ENCODE measurements at regions not wholly inside any gene's neighbourhood (a gene's known extent, or its start where the extent isn't known, plus 50 kb on each side); places are given as distances from the start of the nearest gene placed in this dataset.
A peak's percentile ranks its signal among the peaks of the same experiment; 100 is the strongest.

- in situ Hi-C loops (cut with HindIII; ENCODE audit: low pct_ligation_motif_present, low sequenced_read_pairs) = no loop called here
- DNase-seq = no peak
- no peak overlapping the region for H3K4me3 ChIP-seq (ENCODE audit: low read depth, low read length)
- no peaks in the 10 kb centered on the region for H3K27me3 ChIP-seq (replicated peaks)
- no peak for TF ChIP-seq CTCF (IDR thresholded peaks at IDR 0.05; ENCODE audit: low read depth, low read length, missing control alignments)
- H3K27ac ChIP-seq = no peak overlapping the region
- no peaks in the 10 kb centered on the region for H3K36me3 ChIP-seq (replicated peaks)
These were observed 663.5 kb upstream of the GOT2 start for GRCh38 chr16:59397638-59398037.

GRCh38 chr16:59394526-59394925 lies 660.4 kb upstream of the GOT2 start:
- DNase-seq = no peak
- Histone ChIP-seq H3K27ac (no peak overlapping the region), H3K27me3 (replicated peaks) (no peaks in the 10 kb centered on the region), H3K36me3 (replicated peaks) (no peaks in the 10 kb centered on the region), H3K4me3 (ENCODE audit: low read depth, low read length) (no peak overlapping the region)
- in situ Hi-C loops (cut with HindIII; ENCODE audit: low pct_ligation_motif_present, low sequenced_read_pairs) = no loop called here
- no peak for TF ChIP-seq CTCF (IDR thresholded peaks at IDR 0.05; ENCODE audit: low read depth, low read length, missing control alignments)

- no peaks in the 10 kb centered on the region for H3K36me3 ChIP-seq (replicated peaks)
- no peaks in the 10 kb centered on the region for H3K27me3 ChIP-seq (replicated peaks)
- in situ Hi-C loops (cut with HindIII; ENCODE audit: low pct_ligation_motif_present, low sequenced_read_pairs) = no loop called here
- no peak for DNase-seq
- no peak for TF ChIP-seq CTCF (IDR thresholded peaks at IDR 0.05; ENCODE audit: low read depth, low read length, missing control alignments)
- H3K27ac ChIP-seq = no peak overlapping the region
- no peak overlapping the region for H3K4me3 ChIP-seq (ENCODE audit: low read depth, low read length)
These were observed 658.8 kb upstream of the GOT2 start for GRCh38 chr16:59392911-59393310.

- TF ChIP-seq CTCF (IDR thresholded peaks at IDR 0.05; ENCODE audit: low read depth, low read length, missing control alignments) = no peak
- DNase-seq = no peak
- no peak overlapping the region for H3K4me3 ChIP-seq (ENCODE audit: low read depth, low read length)
- no peak overlapping the region for H3K27ac ChIP-seq
- in situ Hi-C loops (cut with HindIII; ENCODE audit: low pct_ligation_motif_present, low sequenced_read_pairs) = no loop called here
- H3K27me3 ChIP-seq (replicated peaks) = no peaks in the 10 kb centered on the region
- H3K36me3 ChIP-seq (replicated peaks) = no peaks in the 10 kb centered on the region
These were observed 657.7 kb upstream of the GOT2 start for GRCh38 chr16:59391617-59392364.

GRCh38 chr16:59385959-59386358 lies 651.8 kb upstream of the GOT2 start:
- no peak overlapping the region for H3K27ac ChIP-seq
- no peak overlapping the region for H3K4me3 ChIP-seq (ENCODE audit: low read depth, low read length)
- TF ChIP-seq CTCF (IDR thresholded peaks at IDR 0.05; ENCODE audit: low read depth, low read length, missing control alignments) = no peak
- H3K27me3 ChIP-seq (replicated peaks) = no peaks in the 10 kb centered on the region
- DNase-seq = peak; percentile 63
- H3K36me3 ChIP-seq (replicated peaks) = no peaks in the 10 kb centered on the region
- in situ Hi-C loops (cut with HindIII; ENCODE audit: low pct_ligation_motif_present, low sequenced_read_pairs) = no loop called here

GRCh38 chr16:59385491-59385890 lies 651.4 kb upstream of the GOT2 start:
- H3K27ac ChIP-seq = no peak overlapping the region
- TF ChIP-seq CTCF (IDR thresholded peaks at IDR 0.05; ENCODE audit: low read depth, low read length, missing control alignments) = no peak
- no peak overlapping the region for H3K4me3 ChIP-seq (ENCODE audit: low read depth, low read length)
- H3K27me3 ChIP-seq (replicated peaks) = no peaks in the 10 kb centered on the region
- DNase-seq = no peak
- in situ Hi-C loops (cut with HindIII; ENCODE audit: low pct_ligation_motif_present, low sequenced_read_pairs) = no loop called here
- no peaks in the 10 kb centered on the region for H3K36me3 ChIP-seq (replicated peaks)
